AG04450 (cell line): ENCODE measurements at regions not wholly inside any gene's neighbourhood (a gene's known extent, or its start where the extent isn't known, plus 50 kb on each side); places are given as distances from the start of the nearest gene placed in this dataset.

Experiments used
- CTCF ChIA-PET: fragments of 300-600, 350-600 bp; formaldehyde crosslinking; extraction: SDS; loops from one replicate; lab custom pipeline; 2022; ENCODE audit warnings: antibody characterized with exemption, inconsistent platforms; lab: Charles Lee
- POLR2A ChIA-PET: fragments of 350-600 bp; formaldehyde crosslinking; extraction: SDS; loops from one replicate; lab custom pipeline; 2021; ENCODE audit warnings: antibody characterized with exemption, inconsistent platforms; lab: Yijun Ruan, JAX
- DNase-seq: peaks from one replicate; pipeline ENCODE4 v3.0.0-alpha.2; 2011; ENCODE audit warnings: low read depth, low spot score
- H3K27ac ChIP-seq: one replicate; pipeline ENCODE4 v1.5.1; 2012; ENCODE audit warnings: low read depth, low read length, control low read depth
- H3K27me3 ChIP-seq: one replicate; pipeline ENCODE4 v1.6.0; 2012; ENCODE audit warnings: low read length; ENCODE audit not compliant: control insufficient read depth, insufficient read depth
- H3K4me3 ChIP-seq: 2 replicates; pipeline ENCODE4 v1.5.1; 2011; ENCODE audit warnings: mild to moderate bottlenecking, low read depth, low read length, control low read depth
- H3K9me3 ChIP-seq: 2 replicates; pipeline ENCODE4 v1.5.1; 2012; ENCODE audit warnings: low read length; ENCODE audit not compliant: control insufficient read depth, insufficient read depth
- TF ChIP-seq, protein P1 (sequence below): IDR thresholded peaks from 2 replicates; pipeline ENCODE4 v1.5.1; 2011; ENCODE audit warnings: low read depth, low read length, control low read depth, inconsistent platforms

GRCh38 chr1:232364654-232365382, 265.1 kb downstream of the SIPA1L2 start:
- TF ChIP-seq, protein P1, sequence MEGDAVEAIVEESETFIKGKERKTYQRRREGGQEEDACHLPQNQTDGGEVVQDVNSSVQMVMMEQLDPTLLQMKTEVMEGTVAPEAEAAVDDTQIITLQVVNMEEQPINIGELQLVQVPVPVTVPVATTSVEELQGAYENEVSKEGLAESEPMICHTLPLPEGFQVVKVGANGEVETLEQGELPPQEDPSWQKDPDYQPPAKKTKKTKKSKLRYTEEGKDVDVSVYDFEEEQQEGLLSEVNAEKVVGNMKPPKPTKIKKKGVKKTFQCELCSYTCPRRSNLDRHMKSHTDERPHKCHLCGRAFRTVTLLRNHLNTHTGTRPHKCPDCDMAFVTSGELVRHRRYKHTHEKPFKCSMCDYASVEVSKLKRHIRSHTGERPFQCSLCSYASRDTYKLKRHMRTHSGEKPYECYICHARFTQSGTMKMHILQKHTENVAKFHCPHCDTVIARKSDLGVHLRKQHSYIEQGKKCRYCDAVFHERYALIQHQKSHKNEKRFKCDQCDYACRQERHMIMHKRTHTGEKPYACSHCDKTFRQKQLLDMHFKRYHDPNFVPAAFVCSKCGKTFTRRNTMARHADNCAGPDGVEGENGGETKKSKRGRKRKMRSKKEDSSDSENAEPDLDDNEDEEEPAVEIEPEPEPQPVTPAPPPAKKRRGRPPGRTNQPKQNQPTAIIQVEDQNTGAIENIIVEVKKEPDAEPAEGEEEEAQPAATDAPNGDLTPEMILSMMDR: no peak
- Histone ChIP-seq H3K27me3 (no peaks in the 10 kb centered on the region), H3K27ac (no peak overlapping the region), H3K9me3 (no peaks in the 10 kb centered on the region), H3K4me3 (no peak overlapping the region)
- ChIA-PET CTCF (no interaction called here), POLR2A (no interaction called here)
- DNase-seq: no peak

DNA sequence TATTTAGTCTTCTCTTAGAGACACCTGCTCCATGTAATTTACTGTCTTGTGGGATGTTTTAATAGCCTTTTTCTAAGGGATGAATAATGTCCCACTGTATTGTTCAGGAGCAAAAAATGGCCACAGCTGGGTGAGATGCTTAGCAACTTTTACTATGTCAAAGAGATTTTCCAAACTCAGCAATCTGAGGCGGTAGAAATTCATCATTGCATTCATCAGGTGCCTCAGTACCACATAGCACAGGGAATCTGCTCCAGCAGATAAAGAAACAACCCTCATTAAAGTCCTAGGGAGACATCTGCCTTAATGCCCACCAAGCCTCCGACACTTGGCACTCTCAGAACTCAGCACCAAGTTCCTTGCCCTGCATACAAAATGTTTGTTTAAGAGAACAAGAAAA, 266.9 kb downstream of the SIPA1L2 start:
- TF ChIP-seq, protein P1: no peak
- peaks cover 2% of the 10 kb centered on the region for H3K27me3 ChIP-seq
- no peak overlapping the region for H3K27ac ChIP-seq
- no peak overlapping the region for H3K4me3 ChIP-seq
- no peak for DNase-seq
- POLR2A ChIA-PET: no interaction called here
- CTCF ChIA-PET: no interaction called here
- no peaks in the 10 kb centered on the region for H3K9me3 ChIP-seq

DNA sequence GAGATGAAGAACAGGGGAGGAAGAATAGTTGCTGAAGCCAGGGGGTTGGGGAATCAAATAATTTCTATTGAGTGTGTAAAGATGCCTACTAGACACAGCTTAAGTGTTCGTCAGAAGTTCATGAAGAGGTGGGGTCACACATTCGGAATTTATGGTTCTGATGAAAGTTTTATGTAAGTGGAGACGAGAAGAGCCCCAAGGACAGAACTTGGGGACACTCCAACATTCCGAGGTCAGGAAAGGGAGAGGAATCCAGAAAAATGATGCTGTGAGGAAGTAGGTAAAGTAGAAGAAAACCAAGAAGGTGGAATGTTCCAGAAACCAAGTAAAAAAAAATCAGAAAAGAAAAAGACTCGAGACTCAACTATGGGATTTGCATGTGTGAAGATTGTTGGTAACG, 272.5 kb downstream of the SIPA1L2 start:
- no peak overlapping the region for H3K4me3 ChIP-seq
- ChIA-PET CTCF (no interaction called here), POLR2A (no interaction called here)
- H3K27ac ChIP-seq: no peak overlapping the region
- TF ChIP-seq, protein P1: no peak
- H3K9me3 ChIP-seq: no peaks in the 10 kb centered on the region
- H3K27me3 ChIP-seq: peaks cover 7% of the 10 kb centered on the region
- DNase-seq: no peak

DNA sequence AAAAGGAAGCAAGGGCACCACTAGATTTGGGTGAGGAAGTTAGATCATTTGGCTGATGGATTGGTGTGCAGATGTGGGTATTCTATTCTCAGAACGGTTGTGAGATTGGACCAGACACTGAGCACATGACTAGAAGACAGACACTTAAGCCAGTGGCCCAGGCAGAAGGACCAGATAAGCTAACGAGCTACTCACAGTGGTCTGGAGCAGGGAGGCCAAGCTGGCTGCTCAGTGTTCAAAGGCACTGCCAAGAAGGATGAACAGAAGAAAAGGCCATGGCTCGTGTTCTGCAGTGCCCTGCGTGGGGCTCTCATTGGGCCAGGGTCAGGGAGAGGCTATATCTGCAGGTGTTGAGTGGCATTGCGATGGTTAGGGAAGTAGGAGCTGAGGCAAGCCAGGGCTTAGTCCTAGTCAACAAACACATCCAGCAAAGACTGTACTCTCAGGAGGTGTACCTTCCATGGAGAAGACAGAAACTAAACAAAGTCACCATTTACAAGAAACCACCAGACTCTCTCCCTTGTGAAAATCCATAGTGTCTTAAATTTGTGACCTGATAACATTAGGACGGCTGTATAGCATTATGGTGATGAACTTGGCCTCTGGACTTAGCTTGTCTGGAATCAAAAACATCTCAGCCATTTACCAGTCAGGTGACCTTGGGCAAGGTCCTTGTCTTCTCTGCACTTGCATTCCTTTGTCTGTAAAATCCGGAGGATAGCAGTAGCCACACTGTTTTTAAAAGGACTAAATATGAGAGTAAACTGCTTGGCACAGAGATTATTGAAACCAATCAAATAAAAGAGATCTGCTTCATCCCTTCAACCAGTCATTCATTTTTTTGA, 274.5 kb downstream of the SIPA1L2 start:
- ChIA-PET CTCF (no interaction called here), POLR2A (no interaction called here)
- Histone ChIP-seq H3K4me3 (no peak overlapping the region), H3K9me3 (no peaks in the 10 kb centered on the region), H3K27me3 (peaks cover 9% of the 10 kb centered on the region), H3K27ac (no peak overlapping the region)
- TF ChIP-seq, protein P1: no peak
- no peak for DNase-seq

DNA sequence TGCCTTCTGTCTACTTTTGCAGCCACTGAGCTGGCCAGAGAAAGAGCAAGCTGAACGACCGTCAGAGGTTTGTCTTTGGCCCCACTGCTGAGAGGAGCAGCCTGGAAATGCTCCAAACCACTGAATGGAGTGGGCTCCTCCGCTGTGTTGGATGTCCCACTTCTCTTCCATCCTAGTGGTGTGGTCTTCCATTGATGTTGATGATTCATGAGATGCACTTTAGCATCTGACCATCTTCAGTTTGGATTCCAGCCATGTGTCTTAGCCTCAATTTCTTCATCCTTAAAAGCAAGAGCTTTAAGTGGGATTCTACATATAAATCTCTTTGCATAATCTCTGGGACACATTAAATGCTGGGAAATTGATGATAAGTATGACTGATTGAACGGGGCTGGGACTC, 276.9 kb downstream of the SIPA1L2 start:
- no peak for DNase-seq
- POLR2A ChIA-PET: no interaction called here
- TF ChIP-seq, protein P1: no peak
- CTCF ChIA-PET: no interaction called here
- Histone ChIP-seq H3K27me3 (peaks cover 7% of the 10 kb centered on the region), H3K4me3 (no peak overlapping the region), H3K27ac (no peak overlapping the region), H3K9me3 (no peaks in the 10 kb centered on the region)
